ENCODE measurements at regions not wholly inside any gene's neighbourhood (a gene's known extent, or its start where the extent isn't known, plus 50 kb on each side); places are given as distances from the start of the nearest gene placed in this dataset.

- TF ChIP-seq CTCF (IDR thresholded peaks at IDR 0.05) (no peak), POLR2A (IDR thresholded peaks at IDR 0.05) (no peak)
These were observed 100.2 kb upstream of the KCNE2 start for GRCh38 chr21:34263629-34264028.

Data from uterus (tissue), 2 donors.